ENCODE measurements at regions not wholly inside any gene's neighbourhood (a gene's known extent, or its start where the extent isn't known, plus 50 kb on each side); places are given as distances from the start of the nearest gene placed in this dataset.
"Not testable (repeated sequence)": the region's sequence is repeated elsewhere in the genome, so short reads cannot be mapped to it uniquely, and the experiment has no call there.

GRCh38 chr3:877001-877400 lies 215.8 kb upstream of the CNTN6 start:
- no peak for DNase-seq (ENCODE audit: low spot score)
- H3K27me3 Mint-ChIP-seq (ENCODE audit: insufficient read depth): no peaks in the 10 kb centered on the region
- no peaks in the 10 kb centered on the region for H3K9me3 Mint-ChIP-seq
- H3K27ac Mint-ChIP-seq: no peak overlapping the region
- intact Hi-C loops (cut with micrococcal nuclease): no loop called here
- H3K4me1 Mint-ChIP-seq (ENCODE audit: low read depth): no peaks in the 10 kb centered on the region
- H3K36me3 Mint-ChIP-seq (ENCODE audit: low read depth): no peaks in the 10 kb centered on the region
- no peak overlapping the region for H3K4me3 Mint-ChIP-seq

DNA sequence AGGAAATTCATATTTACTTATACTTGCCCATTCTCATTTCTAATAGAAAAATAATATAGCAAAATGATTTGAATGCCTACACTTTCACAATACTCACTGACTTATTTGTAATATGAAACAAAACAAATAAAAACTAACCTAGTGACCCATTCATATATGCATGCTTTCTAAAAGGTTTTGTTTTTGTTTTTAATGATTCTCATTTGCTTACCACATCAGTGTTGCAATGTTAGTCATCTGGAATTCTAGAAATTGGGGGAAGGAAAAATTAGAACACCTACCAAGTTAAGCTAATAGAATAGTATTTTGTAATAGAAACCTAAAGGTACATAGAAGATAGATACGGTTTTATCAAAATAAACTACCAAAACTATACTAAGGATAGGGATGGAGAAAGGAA lies 214.1 kb upstream of the CNTN6 start:
- DNase-seq (ENCODE audit: low spot score): no peak
- Mint-ChIP-seq H3K4me3 (no peak overlapping the region), H3K27me3 (ENCODE audit: insufficient read depth) (no peaks in the 10 kb centered on the region), H3K9me3 (no peaks in the 10 kb centered on the region), H3K27ac (no peak overlapping the region), H3K4me1 (ENCODE audit: low read depth) (no peaks in the 10 kb centered on the region), H3K36me3 (ENCODE audit: low read depth) (no peaks in the 10 kb centered on the region)
- intact Hi-C loops (cut with micrococcal nuclease): no loop called here

- Mint-ChIP-seq H3K27me3 (ENCODE audit: insufficient read depth) (no peaks in the 10 kb centered on the region), H3K9me3 (no peaks in the 10 kb centered on the region)
- intact Hi-C loops (cut with micrococcal nuclease): no loop called here
Measured at GRCh38 chr3:880371-880770, 212.5 kb upstream of the CNTN6 start.

DNA sequence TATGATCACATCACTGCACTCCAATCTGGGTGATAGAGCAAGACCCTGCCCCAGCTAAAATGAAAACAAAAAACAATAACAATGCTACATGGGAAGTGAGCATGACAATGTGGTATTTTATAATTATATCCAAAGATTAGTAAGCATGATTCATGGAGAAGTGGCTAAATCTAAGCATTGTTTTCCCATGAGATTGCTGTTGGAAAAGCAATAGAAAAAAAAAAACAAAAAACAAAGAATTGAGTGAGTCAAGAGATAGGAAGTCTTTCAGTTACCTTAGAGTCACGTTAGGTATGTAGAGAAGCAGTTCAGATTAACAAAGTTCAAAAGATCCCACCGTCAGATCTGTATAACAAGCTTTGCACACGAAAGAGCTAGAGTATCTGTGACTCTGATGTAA lies 210.3 kb upstream of the CNTN6 start:
- no peak overlapping the region for H3K27ac Mint-ChIP-seq
- no peaks in the 10 kb centered on the region for H3K27me3 Mint-ChIP-seq (ENCODE audit: insufficient read depth)
- intact Hi-C loops (cut with micrococcal nuclease): no loop called here
- DNase-seq (ENCODE audit: low spot score): no peak
- no peaks in the 10 kb centered on the region for H3K9me3 Mint-ChIP-seq
- no peaks in the 10 kb centered on the region for H3K36me3 Mint-ChIP-seq (ENCODE audit: low read depth)
- no peaks in the 10 kb centered on the region for H3K4me1 Mint-ChIP-seq (ENCODE audit: low read depth)
- H3K4me3 Mint-ChIP-seq: no peak overlapping the region

More at GRCh38 chr3:880371-880770, 212.5 kb upstream of the CNTN6 start:
- Mint-ChIP-seq H3K4me3 (no peak overlapping the region), H3K4me1 (ENCODE audit: low read depth) (no peaks in the 10 kb centered on the region), H3K27ac (no peak overlapping the region), H3K36me3 (ENCODE audit: low read depth) (no peaks in the 10 kb centered on the region)
- no peak for DNase-seq (ENCODE audit: low spot score)

GRCh38 chr3:901953-902778 lies 190.7 kb upstream of the CNTN6 start:
- H3K4me3 Mint-ChIP-seq: no peak overlapping the region
- H3K9me3 Mint-ChIP-seq: peaks cover 5% of the 10 kb centered on the region

GRCh38 chr3:905217-905616 lies 187.6 kb upstream of the CNTN6 start:
- peaks cover 5% of the 10 kb centered on the region for H3K9me3 Mint-ChIP-seq
- H3K4me3 Mint-ChIP-seq: no peak overlapping the region
- H3K4me1 Mint-ChIP-seq (ENCODE audit: low read depth): no peaks in the 10 kb centered on the region
- no peaks in the 10 kb centered on the region for H3K36me3 Mint-ChIP-seq (ENCODE audit: low read depth)
- no peaks in the 10 kb centered on the region for H3K27me3 Mint-ChIP-seq (ENCODE audit: insufficient read depth)
- no peak for DNase-seq (ENCODE audit: low spot score)
- intact Hi-C loops (cut with micrococcal nuclease): no loop called here
- no peak overlapping the region for H3K27ac Mint-ChIP-seq

More at GRCh38 chr3:901953-902778, 190.7 kb upstream of the CNTN6 start:
- no peak overlapping the region for H3K27ac Mint-ChIP-seq
- H3K36me3 Mint-ChIP-seq (ENCODE audit: low read depth): no peaks in the 10 kb centered on the region
- intact Hi-C loops (cut with micrococcal nuclease): no loop called here
- DNase-seq (ENCODE audit: low spot score): no peak
- H3K4me1 Mint-ChIP-seq (ENCODE audit: low read depth): no peaks in the 10 kb centered on the region
- H3K27me3 Mint-ChIP-seq (ENCODE audit: insufficient read depth): no peaks in the 10 kb centered on the region

DNA sequence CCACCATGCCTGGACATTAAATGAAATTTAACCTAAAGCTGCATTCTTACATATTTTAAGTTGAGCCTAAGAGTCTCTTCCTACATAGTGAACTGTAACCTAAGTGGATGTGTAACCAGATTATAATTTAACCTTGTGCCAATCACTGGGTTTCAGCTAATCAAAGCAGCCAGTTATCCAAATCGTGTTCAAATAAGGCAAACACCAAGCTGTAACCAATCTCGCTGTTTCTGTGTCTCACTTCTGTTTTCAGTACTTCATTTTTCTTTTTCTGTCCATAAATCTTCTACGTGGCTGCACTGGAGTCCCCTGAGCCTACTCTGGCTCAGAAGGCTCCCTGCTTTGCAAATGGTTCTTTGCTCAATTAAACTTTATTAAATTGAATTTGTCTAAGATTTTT lies 186.1 kb upstream of the CNTN6 start:
- no peaks in the 10 kb centered on the region for H3K36me3 Mint-ChIP-seq (ENCODE audit: low read depth)
- H3K9me3 Mint-ChIP-seq: peaks cover 3% of the 10 kb centered on the region
- DNase-seq (ENCODE audit: low spot score): no peak
- no peaks in the 10 kb centered on the region for H3K27me3 Mint-ChIP-seq (ENCODE audit: insufficient read depth)
- intact Hi-C loops (cut with micrococcal nuclease): no loop called here
- no peak overlapping the region for H3K27ac Mint-ChIP-seq
- H3K4me3 Mint-ChIP-seq: no peak overlapping the region
- H3K4me1 Mint-ChIP-seq (ENCODE audit: low read depth): no peaks in the 10 kb centered on the region

DNA sequence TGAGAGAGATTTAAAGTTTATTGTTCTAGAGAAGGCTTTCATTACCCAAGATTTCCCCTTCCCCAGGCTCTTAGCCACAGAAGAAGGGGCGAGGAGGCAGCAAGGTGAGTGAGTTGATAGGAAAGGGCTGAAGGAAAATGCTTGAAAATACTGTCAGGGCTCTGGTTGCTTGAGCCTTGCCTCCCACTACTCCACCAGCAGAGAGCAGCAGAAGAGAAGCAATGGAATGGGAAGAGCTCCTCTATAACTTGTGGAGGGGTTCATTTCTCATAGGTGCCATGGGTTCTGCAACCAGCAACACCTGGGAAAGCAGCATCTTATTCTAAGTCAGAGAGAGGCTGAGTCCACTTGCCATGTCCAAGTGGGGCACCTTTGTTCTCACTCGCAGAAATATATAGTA lies 184.0 kb upstream of the CNTN6 start:
- Mint-ChIP-seq H3K4me1 (ENCODE audit: low read depth) (no peaks in the 10 kb centered on the region), H3K27me3 (ENCODE audit: insufficient read depth) (no peaks in the 10 kb centered on the region), H3K9me3 (no peaks in the 10 kb centered on the region), H3K27ac (no peak overlapping the region), H3K4me3 (no peak overlapping the region), H3K36me3 (ENCODE audit: low read depth) (no peaks in the 10 kb centered on the region)
- DNase-seq (ENCODE audit: low spot score): no peak
- intact Hi-C loops (cut with micrococcal nuclease): no loop called here

- H3K4me3 Mint-ChIP-seq; intact Hi-C loops (cut with micrococcal nuclease); H3K36me3 Mint-ChIP-seq (ENCODE audit: low read depth); H3K27ac Mint-ChIP-seq; H3K4me1 Mint-ChIP-seq (ENCODE audit: low read depth); H3K27me3 Mint-ChIP-seq (ENCODE audit: insufficient read depth); DNase-seq (ENCODE audit: low spot score); H3K9me3 Mint-ChIP-seq: not testable (repeated sequence)
Measured at GRCh38 chr3:912717-913116, 180.1 kb upstream of the CNTN6 start.

- H3K4me1 Mint-ChIP-seq (ENCODE audit: low read depth): no peaks in the 10 kb centered on the region
- H3K27me3 Mint-ChIP-seq (ENCODE audit: insufficient read depth): no peaks in the 10 kb centered on the region
- H3K27ac Mint-ChIP-seq: no peak overlapping the region
- H3K4me3 Mint-ChIP-seq: no peak overlapping the region
- no peaks in the 10 kb centered on the region for H3K36me3 Mint-ChIP-seq (ENCODE audit: low read depth)
- intact Hi-C loops (cut with micrococcal nuclease): no loop called here
- DNase-seq (ENCODE audit: low spot score): no peak
- H3K9me3 Mint-ChIP-seq: no peaks in the 10 kb centered on the region
Measured at GRCh38 chr3:923161-923910, 169.5 kb upstream of the CNTN6 start.

DNA sequence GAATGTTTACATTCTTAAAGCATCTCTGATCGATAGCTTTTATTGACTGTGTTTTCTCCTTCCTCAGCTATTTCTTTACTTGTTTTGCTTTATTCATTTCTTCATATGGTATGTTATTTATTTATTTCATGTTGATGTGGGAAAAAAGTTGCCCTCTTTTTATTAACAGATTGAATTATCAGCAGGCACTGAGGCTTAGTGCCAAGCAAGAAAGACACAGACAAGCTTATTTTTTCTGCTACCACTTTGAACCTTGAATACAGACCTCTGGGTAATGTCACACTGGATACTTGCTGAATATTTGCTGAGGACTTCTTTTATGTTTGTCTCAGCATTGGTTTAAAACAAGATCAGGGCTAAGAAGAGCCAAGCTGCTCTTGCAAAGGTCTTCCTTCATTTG lies 162.0 kb upstream of the CNTN6 start:
- intact Hi-C loops (cut with micrococcal nuclease): no loop called here
- Mint-ChIP-seq H3K36me3 (ENCODE audit: low read depth) (no peaks in the 10 kb centered on the region), H3K4me3 (no peak overlapping the region), H3K27me3 (ENCODE audit: insufficient read depth) (no peaks in the 10 kb centered on the region), H3K4me1 (ENCODE audit: low read depth) (no peaks in the 10 kb centered on the region), H3K27ac (no peak overlapping the region), H3K9me3 (peaks cover 4% of the 10 kb centered on the region)
- DNase-seq (ENCODE audit: low spot score): no peak

- H3K27me3 Mint-ChIP-seq (ENCODE audit: insufficient read depth): no peaks in the 10 kb centered on the region
- no peaks in the 10 kb centered on the region for H3K4me1 Mint-ChIP-seq (ENCODE audit: low read depth)
- no peak overlapping the region for H3K27ac Mint-ChIP-seq
- DNase-seq (ENCODE audit: low spot score): no peak
- peaks cover 4% of the 10 kb centered on the region for H3K9me3 Mint-ChIP-seq
- H3K36me3 Mint-ChIP-seq (ENCODE audit: low read depth): no peaks in the 10 kb centered on the region
- no peak overlapping the region for H3K4me3 Mint-ChIP-seq
- intact Hi-C loops (cut with micrococcal nuclease): no loop called here
Measured at GRCh38 chr3:933326-933725, 159.5 kb upstream of the CNTN6 start.

DNA sequence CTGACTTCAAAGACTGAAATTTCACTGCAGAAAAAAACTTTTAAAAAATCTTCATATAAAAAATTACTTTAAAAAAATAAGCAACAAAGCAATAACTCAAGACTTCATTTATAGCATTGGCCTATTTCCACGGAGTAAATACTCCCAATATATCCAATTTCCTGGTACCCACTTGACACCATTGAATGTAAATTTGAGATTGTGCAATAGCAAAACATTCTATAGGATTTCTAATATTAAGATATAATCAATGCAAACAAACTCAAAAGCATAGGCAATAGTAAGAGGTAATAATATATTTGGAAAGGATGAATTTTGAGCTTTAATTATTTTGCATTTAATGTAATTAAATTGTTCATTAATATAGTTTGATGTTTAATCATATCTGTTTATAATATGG lies 148.0 kb upstream of the CNTN6 start:
- no peaks in the 10 kb centered on the region for H3K4me1 Mint-ChIP-seq (ENCODE audit: low read depth)
- H3K4me3 Mint-ChIP-seq: no peak overlapping the region
- intact Hi-C loops (cut with micrococcal nuclease): no loop called here
- H3K27ac Mint-ChIP-seq: no peak overlapping the region
- H3K36me3 Mint-ChIP-seq (ENCODE audit: low read depth): no peaks in the 10 kb centered on the region
- H3K27me3 Mint-ChIP-seq (ENCODE audit: insufficient read depth): no peaks in the 10 kb centered on the region
- no peak for DNase-seq (ENCODE audit: low spot score)
- H3K9me3 Mint-ChIP-seq: no peaks in the 10 kb centered on the region

All from activated T-helper 1 cell treated with anti-CD3 and anti-CD28 coated beads, Interleukin-12 subunit alpha, Interleukin-12 subunit beta, Interleukin-2, Interleukin-4 antibody, amounts not matched to agents 30 ng/mL and 10 ng/mL and 1 ng/mL, durations not matched to agents 14 hours and 24 hours and 36 hours (primary cell).